B cell (primary cell): ENCODE measurements at regions not wholly inside any gene's neighbourhood (a gene's known extent, or its start where the extent isn't known, plus 50 kb on each side); places are given as distances from the start of the nearest gene placed in this dataset.

Experiments used
- ATAC-seq: fragments of 200-7000 bp; cut with Tn5 transposase; one replicate; pipeline ENCODE4 v1.10.0; 2021; ENCODE audit warnings: low read depth, mild to moderate bottlenecking, moderate number of reproducible peaks, moderate library complexity
- CTCF ChIA-PET: fragments of 350-600 bp; sonication (Branson Sonifier 250); formaldehyde crosslinking; loops from one replicate; lab custom pipeline; 2021; ENCODE audit warnings: antibody characterized with exemption, inconsistent platforms; lab: Charles Lee
- POLR2A ChIA-PET: fragments of 350-600 bp; sonication (Branson Sonifier 250); formaldehyde crosslinking; loops from one replicate; lab custom pipeline; 2021; ENCODE audit warnings: antibody characterized with exemption; lab: Charles Lee
- DNase-seq: peaks from one replicate; pipeline ENCODE4 v3.0.0; 2013
- H2AFZ ChIP-seq: 2 replicates; pipeline ENCODE4 v1.6.1; 2012; ENCODE audit warnings: mild to moderate bottlenecking, low read depth, low read length; ENCODE audit not compliant: insufficient read depth, poor library complexity, severe bottlenecking
- H3K27ac ChIP-seq, 2 donors: 1 replicate in 1 of 2; 2 replicates in 1 of 2; pipeline ENCODE4 v1.5.1; 2012 to 2013; ENCODE audit warnings: low read length in 2 of 2, mild to moderate bottlenecking in 2 of 2, moderate library complexity in 1 of 2
- H3K27me3 ChIP-seq, 4 experiments: fragments of 200-600 bp in 1 of 4; sonication (generic) in 1 of 4; replicated peaks in 1 of 4; 1 replicate in 2 of 4; 2 replicates in 2 of 4; pipeline versions ENCODE4 v1.6.1 to v1.7.0; 2013 to 2016; ENCODE audit warnings: low read length in 3 of 4, mild to moderate bottlenecking in 2 of 4, mixed read lengths in 1 of 4, moderate library complexity in 1 of 4; ENCODE audit not compliant: insufficient read depth in 4 of 4, control insufficient read depth in 3 of 4; ENCODE audit errors: control extremely low read depth in 1 of 4
- H3K36me3 ChIP-seq, 2 experiments: replicated peaks in 1 of 2; 1 replicate in 1 of 2; 2 replicates in 1 of 2; pipeline versions ENCODE4 v1.6.1 to v1.7.1; 2013; ENCODE audit warnings: low read length in 1 of 2; ENCODE audit not compliant: insufficient read depth in 2 of 2, control insufficient read depth in 1 of 2; ENCODE audit errors: control extremely low read depth in 1 of 2, extremely low read depth in 1 of 2
- H3K4me1 ChIP-seq, 2 donors: fragments of 200-600 bp in 1 of 2; sonication (generic) in 1 of 2; 1 replicate in 1 of 2; 2 replicates in 1 of 2; pipeline versions ENCODE4 v1.5.1 to v1.6.1; 2013 to 2017; ENCODE audit warnings: low read length in 2 of 2; ENCODE audit not compliant: control insufficient read depth in 2 of 2, insufficient read depth in 2 of 2
- H3K4me2 ChIP-seq: replicated peaks from 2 replicates; pipeline ENCODE3; 2012; ENCODE audit warnings: mild to moderate bottlenecking, low read depth, low read length; ENCODE audit not compliant: poor library complexity, severe bottlenecking
- H3K4me3 ChIP-seq, 5 experiments: fragments of 200-600 bp in 1 of 5; sonication (generic) in 1 of 5; 1 replicate in 3 of 5; 2 replicates in 2 of 5; pipeline versions ENCODE4 v1.5.1 to v1.7.0; 2011 to 2016; ENCODE audit warnings: low read length in 4 of 5, mild to moderate bottlenecking in 4 of 5, low read depth in 2 of 5, control low read depth in 1 of 5, moderate library complexity in 1 of 5; ENCODE audit not compliant: insufficient read depth in 1 of 5; ENCODE audit errors: control extremely low read depth in 1 of 5, extremely low read depth in 1 of 5
- H3K79me2 ChIP-seq: fragments of 200-600 bp; sonication (generic); one replicate; pipeline ENCODE4 v1.6.0; 2016; ENCODE audit warnings: low read length; ENCODE audit not compliant: control insufficient read depth, insufficient read depth
- H3K9ac ChIP-seq: fragments of 200-600 bp; sonication (generic); 2 replicates; pipeline ENCODE4 v1.6.1; 2017; ENCODE audit warnings: mild to moderate bottlenecking, low read length, moderate library complexity
- H3K9me3 ChIP-seq, 3 donors: one replicate each; pipeline versions ENCODE4 v1.6.1 to v1.7.1; 2013; ENCODE audit warnings: low read length in 2 of 3; ENCODE audit not compliant: control insufficient read depth in 2 of 3, insufficient read depth in 1 of 3; ENCODE audit errors: control extremely low read depth in 1 of 3
- H4K20me1 ChIP-seq: 2 replicates; pipeline ENCODE4 v1.6.0; 2012; ENCODE audit warnings: mild to moderate bottlenecking, low read length; ENCODE audit not compliant: insufficient read depth, control insufficient read depth, poor library complexity, severe bottlenecking
- H3K27ac Mint-ChIP-seq: one replicate; pipeline ENCODE4 v1.8.0; 2021; ENCODE audit warnings: mixed read lengths
- H3K27me3 Mint-ChIP-seq: one replicate; pipeline ENCODE4 v1.8.0; 2021; ENCODE audit warnings: mixed read lengths
- H3K4me1 Mint-ChIP-seq: one replicate; pipeline ENCODE4 v1.8.0; 2021; ENCODE audit warnings: mixed read lengths
- H3K4me3 Mint-ChIP-seq: one replicate; pipeline ENCODE4 v1.8.0; 2021; ENCODE audit warnings: mixed read lengths
- H3K9me3 Mint-ChIP-seq: one replicate; pipeline ENCODE4 v1.8.0; 2022; ENCODE audit warnings: mixed read lengths; ENCODE audit not compliant: insufficient read depth
- CTCF ChIP-seq: fragments of 200-600 bp; IDR thresholded peaks from one replicate; pipeline ENCODE4 v1.8.0; 2022; ENCODE audit warnings: antibody characterized with exemption, mild to moderate bottlenecking
- EZH2 ChIP-seq: IDR thresholded peaks from 2 replicates; pipeline ENCODE4 v1.6.1; 2012; ENCODE audit warnings: borderline replicate concordance, low read depth, mild to moderate bottlenecking, moderate library complexity, low read length; ENCODE audit not compliant: insufficient read depth, poor library complexity, severe bottlenecking
- WGBS: methylation state at CpG from one replicate; pipeline ENCODE4 v1.1.5; 2013; ENCODE audit warnings: missing lambda C conversion rate; ENCODE audit not compliant: insufficient coverage; 5-methylcytosine and 5-hydroxymethylcytosine counted together
- intact Hi-C: fragments of 100-400 bp; cut with micrococcal nuclease; formaldehyde crosslinking; loops from one replicate; pipeline ENCODE4 v1.10.0; 2022

- no peaks in the 10 kb centered on the region for H3K27me3 Mint-ChIP-seq
- H4K20me1 ChIP-seq = no peaks in the 10 kb centered on the region
- H3K27ac Mint-ChIP-seq = no peak overlapping the region
- H2AFZ ChIP-seq = no peak overlapping the region
- H3K9ac ChIP-seq = no peak overlapping the region
- POLR2A ChIA-PET = no interaction called here
- H3K79me2 ChIP-seq = no peaks in the 10 kb centered on the region
- peaks cover 7% of the 10 kb centered on the region for H3K4me1 Mint-ChIP-seq
- TF ChIP-seq CTCF = no peak
- no peak for TF ChIP-seq EZH2
- no peak overlapping the region for H3K4me3 Mint-ChIP-seq
- H3K9me3 ChIP-seq = peaks cover 0 to 6% (median 0%) of the 10 kb centered on the region in 3 donors
- H3K27me3 ChIP-seq = no peaks in the 10 kb centered on the region
- DNase-seq (no peak), ATAC-seq (no peak)
- no peaks in the 10 kb centered on the region for H3K36me3 ChIP-seq
- WGBS = no CpG with 5 or more reads among the region's 3 CpGs
- no peak overlapping the region for H3K4me2 ChIP-seq
- H3K4me3 ChIP-seq = no peak overlapping the region
- H3K27ac ChIP-seq = no peak overlapping the region
- CTCF ChIA-PET = interaction anchor here (1.4 kb wide), 1 partner anchor 163 kb away, joined by 3 read pairs; no protein-coding TSS in a partner anchor
- no peaks in the 10 kb centered on the region for H3K9me3 Mint-ChIP-seq
- no peaks in the 10 kb centered on the region for H3K4me1 ChIP-seq
- intact Hi-C loops = no loop called here
Measured at GRCh38 chr7:135845415-135846075, 96.9 kb upstream of the FAM180A start.

- Histone ChIP-seq H3K36me3 (no peaks in the 10 kb centered on the region), H3K27ac (no peak overlapping the region), H3K4me3 (no peak overlapping the region), H2AFZ (no peak overlapping the region), H3K9ac (no peak overlapping the region), H3K27me3 (no peaks in the 10 kb centered on the region), H3K9me3 (peaks cover 0 to 6% (median 0%) of the 10 kb centered on the region in 3 donors), H3K4me1 (no peaks in the 10 kb centered on the region), H3K4me2 (no peak overlapping the region), H4K20me1 (no peaks in the 10 kb centered on the region), H3K79me2 (no peaks in the 10 kb centered on the region)
- Mint-ChIP-seq H3K4me1 (peaks cover 7% of the 10 kb centered on the region), H3K4me3 (no peak overlapping the region), H3K27ac (no peak overlapping the region), H3K27me3 (no peaks in the 10 kb centered on the region), H3K9me3 (no peaks in the 10 kb centered on the region)
- ATAC-seq (no peak), DNase-seq (no peak)
- TF ChIP-seq EZH2 (no peak), CTCF (no peak)
- ChIA-PET CTCF (interaction anchor here (1.4 kb wide), 1 partner anchor 164 kb away, joined by 3 read pairs; no protein-coding TSS in a partner anchor), POLR2A (no interaction called here)
- WGBS = 100% methylated on average over 3 of the region's 5 CpGs
- intact Hi-C loops = no loop called here
Measured at GRCh38 chr7:135844903-135845302, 96.3 kb upstream of the FAM180A start.
